Activated CD4-positive, alpha-beta memory T cell treated with anti-CD3 and anti-CD28 coated beads, Interleukin-2, amount 10 ng/mL, durations not matched to agents 7 days and 5 days (primary cell): ENCODE measurements at regions not wholly inside any gene's neighbourhood (a gene's known extent, or its start where the extent isn't known, plus 50 kb on each side); places are given as distances from the start of the nearest gene placed in this dataset.

Source experiments
- CTCF ChIA-PET: fragments of 350-600 bp; sonication (Branson Sonifier 250); formaldehyde crosslinking; loops from one replicate; lab custom pipeline; 2021; ENCODE audit warnings: antibody characterized with exemption, inconsistent platforms; lab: Charles Lee
- POLR2A ChIA-PET: fragments of 350-600 bp; sonication (Branson Sonifier 250); formaldehyde crosslinking; loops from one replicate; lab custom pipeline; 2021; ENCODE audit warnings: antibody characterized with exemption; lab: Charles Lee
- DNase-seq: peaks from one replicate; pipeline ENCODE4 v3.0.0-alpha.2; 2020
- H3K27ac Mint-ChIP-seq: one replicate; pipeline ENCODE4 v1.8.0; 2021; ENCODE audit warnings: mild to moderate bottlenecking, mixed read lengths
- H3K27me3 Mint-ChIP-seq: one replicate; pipeline ENCODE4 v1.8.0; 2021; ENCODE audit warnings: mixed read lengths
- H3K36me3 Mint-ChIP-seq: one replicate; pipeline ENCODE4 v1.8.0; 2021; ENCODE audit warnings: low read depth, mixed read lengths
- H3K4me1 Mint-ChIP-seq: one replicate; pipeline ENCODE4 v1.8.0; 2021; ENCODE audit warnings: mixed read lengths
- H3K4me3 Mint-ChIP-seq: one replicate; pipeline ENCODE4 v1.8.0; 2021; ENCODE audit warnings: mild to moderate bottlenecking, mixed read lengths
- H3K9me3 Mint-ChIP-seq: one replicate; pipeline ENCODE4 v1.8.0; 2021; ENCODE audit warnings: mixed read lengths

- Mint-ChIP-seq H3K27me3 (peaks cover 11% of the 10 kb centered on the region), H3K36me3 (no peaks in the 10 kb centered on the region), H3K4me1 (no peaks in the 10 kb centered on the region), H3K27ac (no peak overlapping the region), H3K4me3 (no peak overlapping the region), H3K9me3 (no peaks in the 10 kb centered on the region)
- CTCF ChIA-PET: no interaction called here
- POLR2A ChIA-PET: no interaction called here
- DNase-seq: no peak
Observed at GRCh38 chr10:84571146-84571545, 242.8 kb downstream of the CCSER2 start.

GRCh38 chr10:84574102-84574501, 245.7 kb downstream of the CCSER2 start:
- Mint-ChIP-seq H3K27ac (no peak overlapping the region), H3K27me3 (peaks cover 10% of the 10 kb centered on the region), H3K4me3 (no peak overlapping the region), H3K4me1 (no peaks in the 10 kb centered on the region), H3K9me3 (no peaks in the 10 kb centered on the region), H3K36me3 (no peaks in the 10 kb centered on the region)
- no peak for DNase-seq
- POLR2A ChIA-PET: no interaction called here
- CTCF ChIA-PET: no interaction called here

GRCh38 chr10:84581976-84582375, 253.6 kb downstream of the CCSER2 start:
- Mint-ChIP-seq H3K4me1 (no peaks in the 10 kb centered on the region), H3K4me3 (no peak overlapping the region), H3K27ac (no peak overlapping the region), H3K27me3 (peaks cover 11% of the 10 kb centered on the region), H3K9me3 (no peaks in the 10 kb centered on the region), H3K36me3 (no peaks in the 10 kb centered on the region)
- no peak for DNase-seq
- CTCF ChIA-PET: no interaction called here
- POLR2A ChIA-PET: no interaction called here

GRCh38 chr10:84583501-84583900, 255.1 kb downstream of the CCSER2 start:
- no peak overlapping the region for H3K4me3 Mint-ChIP-seq
- peaks cover 9% of the 10 kb centered on the region for H3K27me3 Mint-ChIP-seq
- CTCF ChIA-PET: no interaction called here

GRCh38 chr10:84587789-84588188, 259.4 kb downstream of the CCSER2 start:
- no peaks in the 10 kb centered on the region for H3K4me1 Mint-ChIP-seq
- ChIA-PET CTCF (interaction anchor here (0.6 kb wide), 1 partner anchor 331 kb away, joined by 3 read pairs; no protein-coding TSS in a partner anchor), POLR2A (no interaction called here)
- no peaks in the 10 kb centered on the region for H3K9me3 Mint-ChIP-seq
- peaks cover 4% of the 10 kb centered on the region for H3K27me3 Mint-ChIP-seq
- H3K36me3 Mint-ChIP-seq: no peaks in the 10 kb centered on the region
- DNase-seq: no peak
- H3K27ac Mint-ChIP-seq: no peak overlapping the region
- no peak overlapping the region for H3K4me3 Mint-ChIP-seq

More at GRCh38 chr10:84583501-84583900, 255.1 kb downstream of the CCSER2 start:
- H3K27ac Mint-ChIP-seq: no peak overlapping the region
- no peak for DNase-seq
- no peaks in the 10 kb centered on the region for H3K9me3 Mint-ChIP-seq
- H3K4me1 Mint-ChIP-seq: no peaks in the 10 kb centered on the region
- H3K36me3 Mint-ChIP-seq: no peaks in the 10 kb centered on the region
- POLR2A ChIA-PET: no interaction called here

GRCh38 chr10:84588426-84588825, 260.0 kb downstream of the CCSER2 start:
- no peak for DNase-seq

GRCh38 chr10:84588971-84589370, 260.6 kb downstream of the CCSER2 start:
- POLR2A ChIA-PET: no interaction called here
- no peaks in the 10 kb centered on the region for H3K36me3 Mint-ChIP-seq
- H3K27me3 Mint-ChIP-seq: peaks cover 4% of the 10 kb centered on the region
- CTCF ChIA-PET: no interaction called here
- no peak overlapping the region for H3K27ac Mint-ChIP-seq
- no peak for DNase-seq
- no peaks in the 10 kb centered on the region for H3K9me3 Mint-ChIP-seq
- no peaks in the 10 kb centered on the region for H3K4me1 Mint-ChIP-seq
- no peak overlapping the region for H3K4me3 Mint-ChIP-seq

More at GRCh38 chr10:84588426-84588825, 260.0 kb downstream of the CCSER2 start:
- Mint-ChIP-seq H3K9me3 (no peaks in the 10 kb centered on the region), H3K4me1 (no peaks in the 10 kb centered on the region), H3K27ac (no peak overlapping the region), H3K27me3 (peaks cover 4% of the 10 kb centered on the region), H3K4me3 (no peak overlapping the region), H3K36me3 (no peaks in the 10 kb centered on the region)
- ChIA-PET CTCF (no interaction called here), POLR2A (no interaction called here)

- H3K27ac Mint-ChIP-seq: no peak overlapping the region
- ChIA-PET CTCF (no interaction called here), POLR2A (no interaction called here)
- H3K36me3 Mint-ChIP-seq: no peaks in the 10 kb centered on the region
- H3K27me3 Mint-ChIP-seq: peaks cover 4% of the 10 kb centered on the region
- DNase-seq: no peak
- H3K9me3 Mint-ChIP-seq: no peaks in the 10 kb centered on the region
- no peaks in the 10 kb centered on the region for H3K4me1 Mint-ChIP-seq
- H3K4me3 Mint-ChIP-seq: no peak overlapping the region
Observed at GRCh38 chr10:84589526-84590205, 261.3 kb downstream of the CCSER2 start.

- ChIA-PET POLR2A (no interaction called here), CTCF (no interaction called here)
- DNase-seq: no peak
- H3K4me1 Mint-ChIP-seq: no peaks in the 10 kb centered on the region
- H3K36me3 Mint-ChIP-seq: no peaks in the 10 kb centered on the region
- H3K27me3 Mint-ChIP-seq: peaks cover 4% of the 10 kb centered on the region
- no peak overlapping the region for H3K27ac Mint-ChIP-seq
- no peak overlapping the region for H3K4me3 Mint-ChIP-seq
- no peaks in the 10 kb centered on the region for H3K9me3 Mint-ChIP-seq
Observed at GRCh38 chr10:84590327-84591193, 262.2 kb downstream of the CCSER2 start.

- Mint-ChIP-seq H3K9me3 (no peaks in the 10 kb centered on the region), H3K4me1 (no peaks in the 10 kb centered on the region), H3K36me3 (no peaks in the 10 kb centered on the region), H3K27me3 (peaks cover 6% of the 10 kb centered on the region), H3K27ac (no peak overlapping the region), H3K4me3 (no peak overlapping the region)
- no peak for DNase-seq
- CTCF ChIA-PET: no interaction called here
- POLR2A ChIA-PET: no interaction called here
Observed at GRCh38 chr10:84593506-84593905, 265.1 kb downstream of the CCSER2 start.

GRCh38 chr10:84596585-84596984, 268.2 kb downstream of the CCSER2 start:
- H3K27ac Mint-ChIP-seq: no peak overlapping the region
- no peaks in the 10 kb centered on the region for H3K36me3 Mint-ChIP-seq
- no peak overlapping the region for H3K4me3 Mint-ChIP-seq
- no peaks in the 10 kb centered on the region for H3K4me1 Mint-ChIP-seq
- H3K27me3 Mint-ChIP-seq: peaks cover 6% of the 10 kb centered on the region
- DNase-seq: no peak
- ChIA-PET POLR2A (no interaction called here), CTCF (interaction anchor here (1.5 kb wide), 1 partner anchor 56 kb away, joined by 5 read pairs; no protein-coding TSS in a partner anchor)
- no peaks in the 10 kb centered on the region for H3K9me3 Mint-ChIP-seq

GRCh38 chr10:84599254-84599653, 270.9 kb downstream of the CCSER2 start:
- no peak for DNase-seq
- POLR2A ChIA-PET: no interaction called here
- H3K27ac Mint-ChIP-seq: no peak overlapping the region
- no peak overlapping the region for H3K4me3 Mint-ChIP-seq
- H3K9me3 Mint-ChIP-seq: no peaks in the 10 kb centered on the region
- no peaks in the 10 kb centered on the region for H3K36me3 Mint-ChIP-seq
- H3K4me1 Mint-ChIP-seq: no peaks in the 10 kb centered on the region
- peaks cover 4% of the 10 kb centered on the region for H3K27me3 Mint-ChIP-seq
- CTCF ChIA-PET: no interaction called here

GRCh38 chr10:84600947-84601346, 272.6 kb downstream of the CCSER2 start:
- H3K27me3 Mint-ChIP-seq: peaks cover 8% of the 10 kb centered on the region
- DNase-seq: no peak
- CTCF ChIA-PET: no interaction called here
- no peaks in the 10 kb centered on the region for H3K36me3 Mint-ChIP-seq
- POLR2A ChIA-PET: no interaction called here
- no peak overlapping the region for H3K4me3 Mint-ChIP-seq
- no peaks in the 10 kb centered on the region for H3K9me3 Mint-ChIP-seq
- H3K4me1 Mint-ChIP-seq: no peaks in the 10 kb centered on the region
- H3K27ac Mint-ChIP-seq: no peak overlapping the region
